Heart right ventricle (tissue), 16 donors: ENCODE measurements at regions not wholly inside any gene's neighbourhood (a gene's known extent, or its start where the extent isn't known, plus 50 kb on each side); places are given as distances from the start of the nearest gene placed in this dataset.
A peak's percentile ranks its signal among the peaks of the same experiment; 100 is the strongest.

ENCODE experiments used
- ATAC-seq, 8 donors: fragments of 200-7000 bp; cut with Tn5 transposase; one replicate each; pipeline ENCODE4 v1.9.1; 2020; ENCODE audit warnings: mild to moderate bottlenecking in 8 of 8, moderate library complexity in 8 of 8, moderate number of reproducible peaks in 1 of 8
- DNase-seq, 2 donors: peaks; one replicate each; pipeline ENCODE4 v3.0.0-alpha.2; 2020
- H3K27ac ChIP-seq, 10 donors: fragments of 200-600 bp; sonication (generic) in 2 of 10; one replicate each; pipeline versions ENCODE4 v1.5.0 to v1.8.0; 2020 to 2022; ENCODE audit warnings: mild to moderate bottlenecking in 3 of 10
- H3K27me3 ChIP-seq, 7 donors: fragments of 200-600 bp; one replicate each; pipeline ENCODE4 v1.8.0; 2021 to 2022; ENCODE audit warnings: mild to moderate bottlenecking in 2 of 7
- H3K36me3 ChIP-seq, 9 donors: fragments of 200-600 bp; sonication (generic) in 1 of 9; one replicate each; pipeline versions ENCODE4 v1.5.0 to v1.8.0; 2020 to 2022; ENCODE audit warnings: mild to moderate bottlenecking in 2 of 9
- H3K4me1 ChIP-seq, 9 donors: fragments of 200-600 bp; sonication (generic) in 1 of 9; one replicate each; pipeline versions ENCODE4 v1.5.0 to v1.8.0; 2020 to 2022; ENCODE audit warnings: mild to moderate bottlenecking in 4 of 9
- H3K4me3 ChIP-seq, 10 donors: fragments of 200-600 bp; sonication (generic) in 2 of 10; one replicate each; pipeline versions ENCODE4 v1.5.0 to v1.8.0; 2020 to 2022; ENCODE audit warnings: mild to moderate bottlenecking in 7 of 10, moderate library complexity in 2 of 10
- H3K9me3 ChIP-seq, 11 donors: fragments of 200-600 bp in 10 of 11; sonication (generic) in 2 of 11; one replicate each; pipeline versions ENCODE4 v1.5.0 to v1.8.0; 2013 to 2022; ENCODE audit warnings: mild to moderate bottlenecking in 2 of 11, control low read depth in 1 of 11, moderate library complexity in 1 of 11
- CTCF ChIP-seq, 9 donors: fragments of 200-600 bp; sonication (generic) in 2 of 9; IDR thresholded peaks; one replicate each; pipeline versions ENCODE4 v1.5.0 to v1.8.0; 2021 to 2022; ENCODE audit warnings: antibody characterized with exemption in 9 of 9, mild to moderate bottlenecking in 5 of 9, moderate library complexity in 1 of 9
- WGBS, 2 donors: extraction: QIAGEN DNeasy Blood & Tissue Kit; methylation state at CpG; one replicate each; pipeline ENCODE4 v1.1.7; 2013; ENCODE audit warnings: inconsistent platforms in 1 of 2; 5-methylcytosine and 5-hydroxymethylcytosine counted together
- intact Hi-C, 10 donors: fragments of 100-400 bp; cut with DNase I; formaldehyde crosslinking; loops; one replicate each; pipeline versions ENCODE4 v1.11.1 to v1.14.2; 2022
- donor health status: Arrhythmogenic right ventricular cardiomyopathy.
- donor health status: ischemic (EF 13 %, LVEDD 7.1; RV severe dilation, severe dysfunction).
- donor health status: healthy with polysubstance abuse.
- donor health status: DM: no; HTN: yes; CAD: no.
- donor health status: DM: no; HTN: no; CAD: no.
- donor health status: ischemic (EF 25% LVEDD 6.9; RV normal size, moderate dysfunction).
- donor health status: ischemic (EF 25% LVEDD 5.7; RV mildly dilated, moderate dysfunction).
- donor health status: healthy.
- donor health status: DM: yes; HTN: yes; CAD: no.
- donor health status: Ischemic cardiomyopathy.
- donor health status: ischemic (EF 35%, LVEDD 5.7; RV mildly dilated, moderate dysfunction).
- donor health status: nonischemic (EF 11% LVEDD 7.7; RV severe dilation, severe dysfunction).
- donor health status: DM: yes; HTN: yes; CAD: no.
- donor health status: PGD.
- donor health status: ischemic (EF 29% LVEDD 5.4; RV normal size, mild dysfunction).
- donor health status: nonischemic (EF 23%, LVEDD 6.1; RV moderate dilation, normal function).

- Histone ChIP-seq H3K9me3 (no peaks in the 10 kb centered on the region), H3K27me3 (no peaks in the 10 kb centered on the region), H3K4me1 (peaks cover 0 to 36% (median 10%) of the 10 kb centered on the region in 9 donors), H3K4me3 (no peak overlapping the region), H3K36me3 (no peaks in the 10 kb centered on the region), H3K27ac (no peak overlapping the region)
- intact Hi-C loops = loop anchor here in 2 of 10 donors (5.0 to 10.0 kb wide), 2 partner anchors 66 to 248 kb away; no protein-coding TSS in a partner anchor
- TF ChIP-seq CTCF (IDR thresholded peaks at IDR 0.05) = no peak
- ATAC-seq (no peak), DNase-seq (no peak)
- 65 to 70% methylated on average over 8 of the region's 8 CpGs for WGBS, 2 donors
Observed at GRCh38 chr5:2012885-2013284, 130.2 kb upstream of the IRX4 start.

GRCh38 chr5:2011481-2012411, 129.0 kb upstream of the IRX4 start:
- ATAC-seq = peak; percentile 34 to 89 (median 66)
- Histone ChIP-seq H3K36me3 (no peaks in the 10 kb centered on the region), H3K27ac (peak overlapping the region in 6 of 10 donors; percentile 6 to 80 (median 60)), H3K27me3 (no peaks in the 10 kb centered on the region), H3K4me1 (peaks cover 0 to 40% (median 14%) of the 10 kb centered on the region in 9 donors), H3K9me3 (no peaks in the 10 kb centered on the region), H3K4me3 (no peak overlapping the region)
- peak; percentile 44 to 63 for DNase-seq
- no peak for TF ChIP-seq CTCF (IDR thresholded peaks at IDR 0.05)
- WGBS, 2 donors = 48 to 57% methylated on average over 18 of the region's 18 CpGs
- intact Hi-C loops = loop anchor here in 2 of 10 donors (5.0 to 10.0 kb wide), 2 partner anchors 64 to 247 kb away; no protein-coding TSS in a partner anchor

GRCh38 chr5:2010940-2011339, 128.2 kb upstream of the IRX4 start:
- WGBS, 2 donors = 71 to 78% methylated on average over 3 of the region's 3 CpGs

More at GRCh38 chr5:2010940-2011339, 128.2 kb upstream of the IRX4 start:
- H3K36me3 ChIP-seq = no peaks in the 10 kb centered on the region
- peak overlapping the region in 1 of 10 donors; percentile 80 for H3K27ac ChIP-seq
- H3K27me3 ChIP-seq = no peaks in the 10 kb centered on the region
- H3K4me3 ChIP-seq = no peak overlapping the region
- DNase-seq (no peak), ATAC-seq (no peak)
- no peak for TF ChIP-seq CTCF (IDR thresholded peaks at IDR 0.05)
- peaks cover 0 to 40% (median 14%) of the 10 kb centered on the region in 9 donors for H3K4me1 ChIP-seq
- intact Hi-C loops = loop anchor here in 2 of 10 donors (5.0 to 10.0 kb wide), 2 partner anchors 64 to 246 kb away; no protein-coding TSS in a partner anchor
- no peaks in the 10 kb centered on the region for H3K9me3 ChIP-seq
